WTC11 (cell line): ENCODE measurements at regions not wholly inside any gene's neighbourhood (a gene's known extent, or its start where the extent isn't known, plus 50 kb on each side); places are given as distances from the start of the nearest gene placed in this dataset.

ENCODE experiments used
- CREB1 ChIP-seq: sonication (generic); formaldehyde crosslinking; IDR thresholded peaks from 2 replicates; pipeline ENCODE4 v1.8.0; 2023; ENCODE audit warnings: mild to moderate bottlenecking, missing genetic modification reagents
- NFYB ChIP-seq: sonication (generic); formaldehyde crosslinking; conservative IDR thresholded peaks from 2 replicates; pipeline ENCODE4 v1.8.0; 2022; ENCODE audit warnings: low read depth, missing genetic modification reagents
- NR3C1 ChIP-seq: sonication (generic); formaldehyde crosslinking; conservative IDR thresholded peaks from 2 replicates; pipeline ENCODE4 v1.8.1; 2023; ENCODE audit warnings: low read depth, mild to moderate bottlenecking, missing genetic modification reagents
- SP1 ChIP-seq: sonication (generic); formaldehyde crosslinking; conservative IDR thresholded peaks from 2 replicates; pipeline ENCODE4 v1.8.1; 2022; ENCODE audit warnings: missing genetic modification reagents
- TCF7 ChIP-seq: sonication (generic); formaldehyde crosslinking; IDR thresholded peaks from 2 replicates; pipeline ENCODE4 v1.8.0; 2022; ENCODE audit warnings: mild to moderate bottlenecking, low read depth, missing genetic modification reagents, moderate library complexity
- TP53 ChIP-seq: sonication (generic); formaldehyde crosslinking; IDR thresholded peaks from 2 replicates; pipeline ENCODE4 v1.8.1; 2023; ENCODE audit warnings: mild to moderate bottlenecking, missing genetic modification reagents
- TF ChIP-seq, protein P1 (sequence below): sonication (generic); formaldehyde crosslinking; IDR thresholded peaks from 2 replicates; pipeline ENCODE4 v1.8.1; 2023; ENCODE audit warnings: mild to moderate bottlenecking, missing genetic modification reagents, moderate library complexity
- TF ChIP-seq, protein P2 (sequence below): fragments of 200-600 bp; IDR thresholded peaks from 2 replicates; pipeline ENCODE4 v1.8.0; 2022; ENCODE audit warnings: antibody characterized with exemption
- TF ChIP-seq, protein P3 (sequence below): sonication (generic); formaldehyde crosslinking; conservative IDR thresholded peaks from 2 replicates; pipeline ENCODE4 v1.8.1; 2022; ENCODE audit warnings: mild to moderate bottlenecking, missing genetic modification reagents
- TF ChIP-seq, protein P4 (sequence below): sonication (generic); formaldehyde crosslinking; IDR thresholded peaks from 2 replicates; pipeline ENCODE4 v1.8.0; 2022; ENCODE audit warnings: mild to moderate bottlenecking, missing genetic modification reagents
- TF ChIP-seq, protein P5 (sequence below): sonication (generic); formaldehyde crosslinking; IDR thresholded peaks from 2 replicates; pipeline ENCODE4 v1.8.1; 2022; ENCODE audit warnings: low read depth, missing genetic modification reagents, borderline replicate concordance
- TF ChIP-seq, protein P6 (sequence below): sonication (generic); formaldehyde crosslinking; IDR thresholded peaks from 2 replicates; pipeline ENCODE4 v1.8.0; 2022; ENCODE audit warnings: mild to moderate bottlenecking, missing genetic modification reagents
- TF ChIP-seq, protein P7 (sequence below): sonication (generic); formaldehyde crosslinking; IDR thresholded peaks from 2 replicates; pipeline ENCODE4 v1.8.0; 2023; ENCODE audit warnings: missing genetic modification reagents
- TF ChIP-seq, protein P8 (sequence below): sonication (generic); formaldehyde crosslinking; IDR thresholded peaks from 2 replicates; pipeline ENCODE4 v1.8.1; 2022; ENCODE audit warnings: mild to moderate bottlenecking, moderate library complexity, missing genetic modification reagents

DNA sequence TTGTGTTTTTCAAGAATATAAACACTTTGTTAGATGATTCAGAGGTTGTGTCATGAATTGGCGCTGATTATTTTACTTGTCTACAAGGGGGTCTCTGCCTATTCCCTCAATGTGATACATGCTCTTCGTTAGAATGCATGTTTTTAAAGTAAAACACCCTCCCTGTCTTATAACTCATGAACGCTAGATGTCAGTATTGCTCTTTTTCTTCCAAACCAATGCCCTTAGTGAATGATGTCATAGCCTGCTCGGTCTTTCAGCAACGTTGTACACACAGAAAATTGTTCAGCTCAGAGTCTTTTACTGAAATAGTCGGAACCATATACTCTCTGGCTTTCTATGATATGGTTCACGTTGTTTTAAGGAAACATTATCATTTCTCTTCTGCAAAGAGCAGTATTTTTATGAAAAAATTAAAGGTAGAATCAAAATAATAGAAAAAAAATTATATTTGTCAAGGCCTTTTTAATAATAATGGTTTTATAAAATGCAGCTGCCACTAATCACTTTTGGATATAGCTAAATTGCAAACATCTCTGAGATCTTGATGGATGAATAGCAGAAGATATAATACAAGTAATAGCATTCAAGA, 292.9 kb downstream of the TLL1 start:
- TF ChIP-seq, protein P1, sequence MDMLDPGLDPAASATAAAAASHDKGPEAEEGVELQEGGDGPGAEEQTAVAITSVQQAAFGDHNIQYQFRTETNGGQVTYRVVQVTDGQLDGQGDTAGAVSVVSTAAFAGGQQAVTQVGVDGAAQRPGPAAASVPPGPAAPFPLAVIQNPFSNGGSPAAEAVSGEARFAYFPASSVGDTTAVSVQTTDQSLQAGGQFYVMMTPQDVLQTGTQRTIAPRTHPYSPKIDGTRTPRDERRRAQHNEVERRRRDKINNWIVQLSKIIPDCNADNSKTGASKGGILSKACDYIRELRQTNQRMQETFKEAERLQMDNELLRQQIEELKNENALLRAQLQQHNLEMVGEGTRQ (CRISPR knock-in tag) = no peak
- TF ChIP-seq, protein P2, sequence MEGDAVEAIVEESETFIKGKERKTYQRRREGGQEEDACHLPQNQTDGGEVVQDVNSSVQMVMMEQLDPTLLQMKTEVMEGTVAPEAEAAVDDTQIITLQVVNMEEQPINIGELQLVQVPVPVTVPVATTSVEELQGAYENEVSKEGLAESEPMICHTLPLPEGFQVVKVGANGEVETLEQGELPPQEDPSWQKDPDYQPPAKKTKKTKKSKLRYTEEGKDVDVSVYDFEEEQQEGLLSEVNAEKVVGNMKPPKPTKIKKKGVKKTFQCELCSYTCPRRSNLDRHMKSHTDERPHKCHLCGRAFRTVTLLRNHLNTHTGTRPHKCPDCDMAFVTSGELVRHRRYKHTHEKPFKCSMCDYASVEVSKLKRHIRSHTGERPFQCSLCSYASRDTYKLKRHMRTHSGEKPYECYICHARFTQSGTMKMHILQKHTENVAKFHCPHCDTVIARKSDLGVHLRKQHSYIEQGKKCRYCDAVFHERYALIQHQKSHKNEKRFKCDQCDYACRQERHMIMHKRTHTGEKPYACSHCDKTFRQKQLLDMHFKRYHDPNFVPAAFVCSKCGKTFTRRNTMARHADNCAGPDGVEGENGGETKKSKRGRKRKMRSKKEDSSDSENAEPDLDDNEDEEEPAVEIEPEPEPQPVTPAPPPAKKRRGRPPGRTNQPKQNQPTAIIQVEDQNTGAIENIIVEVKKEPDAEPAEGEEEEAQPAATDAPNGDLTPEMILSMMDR = peak; percentile 56
- TF ChIP-seq TP53 = no peak
- no peak for TF ChIP-seq SP1 (CRISPR knock-in tag)
- no peak for TF ChIP-seq NR3C1 (CRISPR knock-in tag)
- no peak for TF ChIP-seq CREB1 (CRISPR knock-in tag)
- no peak for TF ChIP-seq NFYB (CRISPR knock-in tag)
- no peak for TF ChIP-seq TCF7
- TF ChIP-seq, protein P3, sequence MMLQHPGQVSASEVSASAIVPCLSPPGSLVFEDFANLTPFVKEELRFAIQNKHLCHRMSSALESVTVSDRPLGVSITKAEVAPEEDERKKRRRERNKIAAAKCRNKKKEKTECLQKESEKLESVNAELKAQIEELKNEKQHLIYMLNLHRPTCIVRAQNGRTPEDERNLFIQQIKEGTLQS = no peak
- TF ChIP-seq, protein P4, sequence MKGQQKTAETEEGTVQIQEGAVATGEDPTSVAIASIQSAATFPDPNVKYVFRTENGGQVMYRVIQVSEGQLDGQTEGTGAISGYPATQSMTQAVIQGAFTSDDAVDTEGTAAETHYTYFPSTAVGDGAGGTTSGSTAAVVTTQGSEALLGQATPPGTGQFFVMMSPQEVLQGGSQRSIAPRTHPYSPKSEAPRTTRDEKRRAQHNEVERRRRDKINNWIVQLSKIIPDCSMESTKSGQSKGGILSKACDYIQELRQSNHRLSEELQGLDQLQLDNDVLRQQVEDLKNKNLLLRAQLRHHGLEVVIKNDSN (CRISPR knock-in tag) = no peak
- TF ChIP-seq, protein P5, sequence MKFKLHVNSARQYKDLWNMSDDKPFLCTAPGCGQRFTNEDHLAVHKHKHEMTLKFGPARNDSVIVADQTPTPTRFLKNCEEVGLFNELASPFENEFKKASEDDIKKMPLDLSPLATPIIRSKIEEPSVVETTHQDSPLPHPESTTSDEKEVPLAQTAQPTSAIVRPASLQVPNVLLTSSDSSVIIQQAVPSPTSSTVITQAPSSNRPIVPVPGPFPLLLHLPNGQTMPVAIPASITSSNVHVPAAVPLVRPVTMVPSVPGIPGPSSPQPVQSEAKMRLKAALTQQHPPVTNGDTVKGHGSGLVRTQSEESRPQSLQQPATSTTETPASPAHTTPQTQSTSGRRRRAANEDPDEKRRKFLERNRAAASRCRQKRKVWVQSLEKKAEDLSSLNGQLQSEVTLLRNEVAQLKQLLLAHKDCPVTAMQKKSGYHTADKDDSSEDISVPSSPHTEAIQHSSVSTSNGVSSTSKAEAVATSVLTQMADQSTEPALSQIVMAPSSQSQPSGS = no peak
- TF ChIP-seq, protein P6, sequence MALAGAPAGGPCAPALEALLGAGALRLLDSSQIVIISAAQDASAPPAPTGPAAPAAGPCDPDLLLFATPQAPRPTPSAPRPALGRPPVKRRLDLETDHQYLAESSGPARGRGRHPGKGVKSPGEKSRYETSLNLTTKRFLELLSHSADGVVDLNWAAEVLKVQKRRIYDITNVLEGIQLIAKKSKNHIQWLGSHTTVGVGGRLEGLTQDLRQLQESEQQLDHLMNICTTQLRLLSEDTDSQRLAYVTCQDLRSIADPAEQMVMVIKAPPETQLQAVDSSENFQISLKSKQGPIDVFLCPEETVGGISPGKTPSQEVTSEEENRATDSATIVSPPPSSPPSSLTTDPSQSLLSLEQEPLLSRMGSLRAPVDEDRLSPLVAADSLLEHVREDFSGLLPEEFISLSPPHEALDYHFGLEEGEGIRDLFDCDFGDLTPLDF (CRISPR knock-in tag) = no peak
- TF ChIP-seq, protein P7, sequence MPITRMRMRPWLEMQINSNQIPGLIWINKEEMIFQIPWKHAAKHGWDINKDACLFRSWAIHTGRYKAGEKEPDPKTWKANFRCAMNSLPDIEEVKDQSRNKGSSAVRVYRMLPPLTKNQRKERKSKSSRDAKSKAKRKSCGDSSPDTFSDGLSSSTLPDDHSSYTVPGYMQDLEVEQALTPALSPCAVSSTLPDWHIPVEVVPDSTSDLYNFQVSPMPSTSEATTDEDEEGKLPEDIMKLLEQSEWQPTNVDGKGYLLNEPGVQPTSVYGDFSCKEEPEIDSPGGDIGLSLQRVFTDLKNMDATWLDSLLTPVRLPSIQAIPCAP (CRISPR knock-in tag) = no peak
- TF ChIP-seq, protein P8, sequence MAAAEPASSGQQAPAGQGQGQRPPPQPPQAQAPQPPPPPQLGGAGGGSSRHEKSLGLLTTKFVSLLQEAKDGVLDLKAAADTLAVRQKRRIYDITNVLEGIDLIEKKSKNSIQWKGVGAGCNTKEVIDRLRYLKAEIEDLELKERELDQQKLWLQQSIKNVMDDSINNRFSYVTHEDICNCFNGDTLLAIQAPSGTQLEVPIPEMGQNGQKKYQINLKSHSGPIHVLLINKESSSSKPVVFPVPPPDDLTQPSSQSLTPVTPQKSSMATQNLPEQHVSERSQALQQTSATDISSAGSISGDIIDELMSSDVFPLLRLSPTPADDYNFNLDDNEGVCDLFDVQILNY (CRISPR knock-in tag) = no peak
